WTC11 (cell line): ENCODE measurements at regions not wholly inside any gene's neighbourhood (a gene's known extent, or its start where the extent isn't known, plus 50 kb on each side); places are given as distances from the start of the nearest gene placed in this dataset.

Source experiments
- ATAC-seq: fragments of 200-7000 bp; cut with Tn5 transposase; 2 replicates; pipeline ENCODE4 v1.10.0; 2021; ENCODE audit warnings: mild to moderate bottlenecking, moderate library complexity
- CTCF ChIA-PET: fragments of 300-600 bp; sonication (Branson Sonifier 250); formaldehyde crosslinking; loops from one replicate; lab custom pipeline; 2021; ENCODE audit warnings: antibody characterized with exemption; lab: Charles Lee
- POLR2A ChIA-PET: fragments of 350-600 bp; sonication (Branson Sonifier 250); formaldehyde crosslinking; loops from one replicate; lab custom pipeline; 2021; ENCODE audit warnings: antibody characterized with exemption; lab: Charles Lee
- DNase-seq: peaks from one replicate; pipeline ENCODE4 v3.0.0; 2021; ENCODE audit warnings: low spot score
- H3K27ac Mint-ChIP-seq: 2 replicates; pipeline ENCODE4 v1.8.0; 2021; ENCODE audit warnings: mixed read lengths
- H3K27me3 Mint-ChIP-seq: 2 replicates; pipeline ENCODE4 v1.8.0; 2021; ENCODE audit warnings: low read depth, mild to moderate bottlenecking, moderate library complexity, mixed read lengths
- H3K36me3 Mint-ChIP-seq: 2 replicates; pipeline ENCODE4 v1.8.0; 2021; ENCODE audit warnings: mixed read lengths
- H3K4me1 Mint-ChIP-seq: 2 replicates; pipeline ENCODE4 v1.8.0; 2022; ENCODE audit warnings: mixed read lengths
- H3K4me3 Mint-ChIP-seq: 2 replicates; pipeline ENCODE4 v1.8.0; 2021; ENCODE audit warnings: mild to moderate bottlenecking, moderate library complexity, mixed read lengths
- H3K9me3 Mint-ChIP-seq: 2 replicates; pipeline ENCODE4 v1.8.0; 2021; ENCODE audit warnings: mixed read lengths
- ATF6 ChIP-seq: sonication (generic); formaldehyde crosslinking; IDR thresholded peaks from 2 replicates; pipeline ENCODE4 v1.8.1; 2023; ENCODE audit warnings: mild to moderate bottlenecking, missing genetic modification reagents
- CDX4 ChIP-seq: fragments of 250-450 bp; sonication (Bioruptor Pico); IDR thresholded peaks from 2 replicates; pipeline ENCODE4 v1.9.0; 2021; ENCODE audit warnings: moderate library complexity, mild to moderate bottlenecking, inconsistent platforms, borderline replicate concordance
- ELF4 ChIP-seq: sonication (generic); formaldehyde crosslinking; IDR thresholded peaks from 2 replicates; pipeline ENCODE4 v1.8.1; 2022; ENCODE audit warnings: low read depth, mild to moderate bottlenecking, moderate library complexity, missing genetic modification reagents
- FOXJ3 ChIP-seq: sonication (generic); formaldehyde crosslinking; IDR thresholded peaks from 2 replicates; pipeline ENCODE4 v1.9.0; 2021; ENCODE audit warnings: missing genetic modification reagents, mild to moderate bottlenecking, borderline replicate concordance
- FOXP1 ChIP-seq: sonication (generic); formaldehyde crosslinking; IDR thresholded peaks from 2 replicates; pipeline ENCODE4 v1.8.0; 2022; ENCODE audit warnings: missing genetic modification reagents, mild to moderate bottlenecking, moderate library complexity, borderline replicate concordance
- FOXP4 ChIP-seq: sonication (generic); formaldehyde crosslinking; IDR thresholded peaks from 2 replicates; pipeline ENCODE4 v1.8.0; 2022; ENCODE audit warnings: mild to moderate bottlenecking, missing genetic modification reagents
- GABPB1 ChIP-seq: sonication (generic); formaldehyde crosslinking; IDR thresholded peaks from 2 replicates; pipeline ENCODE4 v1.8.1; 2023; ENCODE audit warnings: mild to moderate bottlenecking, missing genetic modification reagents
- IRF1 ChIP-seq: sonication (generic); formaldehyde crosslinking; IDR thresholded peaks from 2 replicates; pipeline ENCODE4 v1.8.0; 2023; ENCODE audit warnings: missing genetic modification reagents
- IRF2 ChIP-seq: sonication (generic); formaldehyde crosslinking; IDR thresholded peaks from 2 replicates; pipeline ENCODE4 v1.8.0; 2022; ENCODE audit warnings: low read depth, missing genetic modification reagents, borderline replicate concordance
- JUN ChIP-seq: sonication (generic); formaldehyde crosslinking; IDR thresholded peaks from 2 replicates; pipeline ENCODE4 v1.8.0; 2023; ENCODE audit warnings: mild to moderate bottlenecking, missing genetic modification reagents
- MAX ChIP-seq: sonication (generic); formaldehyde crosslinking; IDR thresholded peaks from 2 replicates; pipeline ENCODE4 v1.8.0; 2022; ENCODE audit warnings: mild to moderate bottlenecking, missing genetic modification reagents
- TEAD1 ChIP-seq: sonication (generic); formaldehyde crosslinking; IDR thresholded peaks from 2 replicates; pipeline ENCODE4 v1.8.0; 2022; ENCODE audit warnings: mild to moderate bottlenecking, missing genetic modification reagents
- TEAD4 ChIP-seq: sonication (generic); formaldehyde crosslinking; IDR thresholded peaks from 2 replicates; pipeline ENCODE4 v1.8.0; 2022; ENCODE audit warnings: mild to moderate bottlenecking, missing genetic modification reagents
- ZNF263 ChIP-seq: sonication (generic); formaldehyde crosslinking; IDR thresholded peaks from 2 replicates; pipeline ENCODE4 v1.8.1; 2022; ENCODE audit warnings: low read depth, mild to moderate bottlenecking, moderate library complexity, missing genetic modification reagents
- ZNF671 ChIP-seq: fragments of 250-450 bp; sonication (Bioruptor Pico); IDR thresholded peaks from 2 replicates; pipeline ENCODE4 v1.8.0; 2021; ENCODE audit warnings: mild to moderate bottlenecking
- TF ChIP-seq, protein P1 (sequence below): sonication (generic); formaldehyde crosslinking; IDR thresholded peaks from 2 replicates; pipeline ENCODE4 v1.8.0; 2022; ENCODE audit warnings: mild to moderate bottlenecking, missing genetic modification reagents
- TF ChIP-seq, protein P2 (sequence below): sonication (generic); formaldehyde crosslinking; IDR thresholded peaks from 2 replicates; pipeline ENCODE4 v1.8.1; 2023; ENCODE audit warnings: mild to moderate bottlenecking, moderate library complexity, missing genetic modification reagents

DNA sequence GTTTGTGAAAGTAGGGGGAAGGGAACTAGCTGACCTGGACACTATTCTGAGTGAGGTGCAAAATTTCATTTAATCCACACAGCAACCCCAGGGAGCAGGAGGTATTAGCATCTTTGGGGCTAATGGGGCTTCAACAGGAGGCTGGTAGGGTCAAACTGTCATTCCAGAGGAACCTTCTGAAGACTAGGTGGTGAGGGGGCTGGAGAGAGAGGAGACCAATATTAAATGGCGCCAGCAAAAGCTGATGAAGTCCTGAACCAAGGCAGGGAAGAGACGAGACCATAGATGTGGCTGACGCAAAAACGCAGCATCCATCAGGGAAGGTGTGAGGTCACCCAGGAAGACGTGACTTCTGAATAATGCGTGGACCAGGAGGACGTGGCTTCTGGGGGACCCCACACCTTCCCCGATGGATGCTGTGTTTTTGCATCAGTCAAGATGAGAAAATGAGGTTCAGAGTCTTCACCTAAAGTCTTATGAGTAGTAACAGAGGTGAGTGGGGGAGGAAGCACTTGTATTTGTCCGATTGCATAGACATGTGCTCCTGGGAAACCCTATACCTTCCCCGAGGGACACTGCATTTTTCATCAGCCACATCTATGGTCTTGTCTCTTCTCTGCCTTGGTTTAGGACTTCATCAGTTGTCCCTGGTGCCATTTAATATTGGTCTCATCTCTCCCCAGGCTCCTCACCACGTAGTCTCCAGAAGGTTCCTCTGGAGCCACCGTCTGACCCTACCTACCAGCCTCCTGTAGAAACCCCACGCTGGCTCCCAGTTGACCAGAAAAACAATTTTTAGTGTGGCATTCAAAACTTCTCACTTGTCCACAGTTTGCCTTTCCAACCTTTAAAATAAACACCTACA, 188.6 kb downstream of the MYCN start:
- no peak for DNase-seq

DNA sequence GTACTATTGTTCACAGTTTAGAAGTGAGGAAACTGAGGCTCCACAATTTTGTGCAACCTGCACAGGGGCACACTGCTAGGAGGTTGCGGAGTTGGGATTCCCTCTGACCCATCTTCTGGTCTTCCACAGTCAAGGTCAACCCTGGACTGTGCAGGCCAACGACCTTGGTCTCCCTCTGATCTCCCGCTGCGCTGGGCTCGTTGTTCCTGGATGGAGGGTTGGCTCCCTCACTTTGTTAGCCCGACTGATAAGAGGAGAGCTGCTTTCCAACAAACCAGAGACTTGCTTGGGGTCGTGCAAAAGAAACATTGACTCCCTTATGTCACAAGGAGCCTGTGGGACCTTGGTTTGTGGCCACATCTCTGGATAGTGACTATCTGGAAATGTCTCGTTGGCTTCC, 187.6 kb downstream of the MYCN start:
- Mint-ChIP-seq H3K4me1 (no peaks in the 10 kb centered on the region), H3K9me3 (peaks cover 4% of the 10 kb centered on the region), H3K4me3 (no peak overlapping the region), H3K27ac (no peak overlapping the region), H3K36me3 (no peaks in the 10 kb centered on the region), H3K27me3 (no peaks in the 10 kb centered on the region)
- TF ChIP-seq CDX4 (CRISPR knock-in tag) = no peak
- 0 out of 2 replicates have a peak, but pooled peaks have one; percentile 17 for TF ChIP-seq GABPB1 (CRISPR knock-in tag)
- CTCF ChIA-PET = no interaction called here
- no peak for DNase-seq
- POLR2A ChIA-PET = no interaction called here
- ATAC-seq = no peak

More for the DNA sequence above, 188.6 kb downstream of the MYCN start:
- CTCF ChIA-PET = interaction anchor here (0.6 kb wide), 1 partner anchor 185 kb away, joined by 4 read pairs; no protein-coding TSS in a partner anchor
- no peaks in the 10 kb centered on the region for H3K27me3 Mint-ChIP-seq
- no peak for TF ChIP-seq ZNF263 (CRISPR knock-in tag)
- H3K4me1 Mint-ChIP-seq = no peaks in the 10 kb centered on the region
- no peak overlapping the region for H3K4me3 Mint-ChIP-seq
- POLR2A ChIA-PET = no interaction called here
- peaks cover 9% of the 10 kb centered on the region for H3K9me3 Mint-ChIP-seq
- no peak overlapping the region for H3K27ac Mint-ChIP-seq
- no peak for ATAC-seq
- H3K36me3 Mint-ChIP-seq = no peaks in the 10 kb centered on the region

DNA sequence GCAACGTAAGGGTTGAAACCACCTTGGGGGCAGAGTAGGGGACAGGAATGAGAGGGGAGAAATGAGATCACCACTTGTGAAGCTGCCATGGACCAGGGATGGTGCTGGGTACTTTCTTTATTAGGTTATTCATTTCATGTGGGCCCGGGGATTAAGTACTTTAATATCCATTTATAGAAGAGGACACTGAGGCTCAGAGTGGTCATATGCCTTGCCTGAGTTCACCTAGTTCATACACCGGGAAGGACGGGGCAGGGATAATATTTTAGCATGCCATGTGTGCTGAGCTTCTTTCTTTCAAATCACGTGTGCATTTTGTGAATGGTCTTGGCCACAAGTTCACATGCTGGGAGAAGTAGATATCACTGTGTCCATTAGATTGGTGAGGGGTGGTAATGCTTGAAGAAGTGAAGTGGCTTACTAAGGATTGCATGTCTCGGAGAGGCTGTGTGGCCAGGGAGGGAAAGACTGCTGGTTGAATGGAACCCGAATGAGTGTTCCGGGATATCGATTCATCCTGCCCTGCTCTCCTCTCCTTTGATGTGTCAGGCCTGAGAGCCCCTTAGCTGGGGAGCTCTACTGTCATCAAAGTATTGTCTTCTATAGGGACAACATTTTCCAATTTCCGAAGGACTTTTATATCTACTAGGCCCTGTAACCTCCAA, 187.1 kb downstream of the MYCN start:
- ATAC-seq = no peak
- Mint-ChIP-seq H3K4me1 (no peaks in the 10 kb centered on the region), H3K27me3 (no peaks in the 10 kb centered on the region), H3K36me3 (no peaks in the 10 kb centered on the region), H3K27ac (no peak overlapping the region), H3K9me3 (peaks cover 3% of the 10 kb centered on the region), H3K4me3 (no peak overlapping the region)
- TF ChIP-seq JUN (no peak), ELF4 (no peak), ZNF671 (CRISPR knock-in tag) (no peak), IRF1 (no peak)
- TF ChIP-seq, protein P1, sequence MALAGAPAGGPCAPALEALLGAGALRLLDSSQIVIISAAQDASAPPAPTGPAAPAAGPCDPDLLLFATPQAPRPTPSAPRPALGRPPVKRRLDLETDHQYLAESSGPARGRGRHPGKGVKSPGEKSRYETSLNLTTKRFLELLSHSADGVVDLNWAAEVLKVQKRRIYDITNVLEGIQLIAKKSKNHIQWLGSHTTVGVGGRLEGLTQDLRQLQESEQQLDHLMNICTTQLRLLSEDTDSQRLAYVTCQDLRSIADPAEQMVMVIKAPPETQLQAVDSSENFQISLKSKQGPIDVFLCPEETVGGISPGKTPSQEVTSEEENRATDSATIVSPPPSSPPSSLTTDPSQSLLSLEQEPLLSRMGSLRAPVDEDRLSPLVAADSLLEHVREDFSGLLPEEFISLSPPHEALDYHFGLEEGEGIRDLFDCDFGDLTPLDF (CRISPR knock-in tag) = no peak
- no peak for DNase-seq
- CTCF ChIA-PET = interaction anchor here (0.5 kb wide), 1 partner anchor 212 kb away, joined by 3 read pairs; no protein-coding TSS in a partner anchor
- POLR2A ChIA-PET = no interaction called here

DNA sequence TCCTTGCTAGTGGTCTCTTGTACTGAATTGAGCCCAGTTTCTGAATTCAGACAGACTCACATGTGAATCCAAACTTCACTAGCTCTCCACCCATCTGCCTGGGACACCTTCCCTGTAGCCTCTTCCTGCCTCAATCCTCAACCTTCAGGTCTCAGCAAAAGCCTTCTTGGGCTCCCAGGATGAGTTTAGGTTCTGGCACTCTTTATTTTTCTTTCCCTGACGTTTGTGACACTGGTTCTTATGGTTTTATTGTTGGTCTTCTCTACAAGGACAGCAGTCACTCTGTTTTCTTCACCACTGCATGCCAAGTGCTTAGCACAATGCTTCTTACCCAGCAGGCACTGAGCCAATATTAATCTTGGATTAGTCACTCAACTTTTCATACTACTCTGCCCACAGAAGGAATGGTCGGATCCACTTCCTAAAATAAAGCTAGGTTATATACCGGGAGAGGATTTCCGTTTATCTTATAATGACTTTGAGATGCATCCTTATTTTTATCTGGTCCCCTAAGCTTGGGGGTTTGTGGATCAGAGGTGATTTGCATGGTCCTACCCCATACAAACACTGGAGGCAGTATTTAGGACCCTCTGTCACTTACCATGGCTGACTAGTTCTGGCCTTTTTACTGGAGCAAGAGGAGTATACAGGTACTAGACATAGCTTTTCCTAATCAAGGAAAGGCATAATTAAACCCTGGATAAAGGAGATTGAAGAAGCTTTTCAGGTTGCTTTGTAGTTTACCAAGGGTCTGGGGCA, 186.3 kb downstream of the MYCN start:
- DNase-seq (no peak), ATAC-seq (no peak)
- H3K4me1 Mint-ChIP-seq = no peaks in the 10 kb centered on the region
- H3K27ac Mint-ChIP-seq = no peak overlapping the region
- H3K36me3 Mint-ChIP-seq = peaks cover 3% of the 10 kb centered on the region; the same call in 1 of the 2 replicates
- POLR2A ChIA-PET = no interaction called here
- CTCF ChIA-PET = no interaction called here
- peaks cover 6% of the 10 kb centered on the region for H3K9me3 Mint-ChIP-seq
- no peaks in the 10 kb centered on the region for H3K27me3 Mint-ChIP-seq
- no peak overlapping the region for H3K4me3 Mint-ChIP-seq
- no peak for TF ChIP-seq FOXJ3 (CRISPR knock-in tag)
- TF ChIP-seq, protein P2, sequence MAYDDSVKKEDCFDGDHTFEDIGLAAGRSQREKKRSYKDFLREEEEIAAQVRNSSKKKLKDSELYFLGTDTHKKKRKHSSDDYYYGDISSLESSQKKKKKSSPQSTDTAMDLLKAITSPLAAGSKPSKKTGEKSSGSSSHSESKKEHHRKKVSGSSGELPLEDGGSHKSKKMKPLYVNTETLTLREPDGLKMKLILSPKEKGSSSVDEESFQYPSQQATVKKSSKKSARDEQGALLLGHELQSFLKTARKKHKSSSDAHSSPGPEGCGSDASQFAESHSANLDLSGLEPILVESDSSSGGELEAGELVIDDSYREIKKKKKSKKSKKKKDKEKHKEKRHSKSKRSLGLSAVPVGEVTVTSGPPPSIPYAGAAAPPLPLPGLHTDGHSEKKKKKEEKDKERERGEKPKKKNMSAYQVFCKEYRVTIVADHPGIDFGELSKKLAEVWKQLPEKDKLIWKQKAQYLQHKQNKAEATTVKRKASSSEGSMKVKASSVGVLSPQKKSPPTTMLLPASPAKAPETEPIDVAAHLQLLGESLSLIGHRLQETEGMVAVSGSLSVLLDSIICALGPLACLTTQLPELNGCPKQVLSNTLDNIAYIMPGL (CRISPR knock-in tag) = no peak
- TF ChIP-seq TEAD1 = no peak
- TF ChIP-seq TEAD4 (CRISPR knock-in tag) = no peak
- TF ChIP-seq FOXP1 = no peak
- no peak for TF ChIP-seq IRF2 (CRISPR knock-in tag)
- TF ChIP-seq FOXP4 (CRISPR knock-in tag) = no peak
- TF ChIP-seq ELF4 = no peak
- no peak for TF ChIP-seq MAX (CRISPR knock-in tag)
- TF ChIP-seq ATF6 (CRISPR knock-in tag) = no peak
